GM18951 (cell line): ENCODE measurements at regions not wholly inside any gene's neighbourhood (a gene's known extent, or its start where the extent isn't known, plus 50 kb on each side); places are given as distances from the start of the nearest gene placed in this dataset.

Experiments
- POLR2A ChIP-seq: IDR thresholded peaks from 4 replicates; pipeline ENCODE4 v1.6.1; 2011; ENCODE audit warnings: mild to moderate bottlenecking; ENCODE audit not compliant: insufficient read length, insufficient read depth; ENCODE audit errors: extremely low read depth
- in situ Hi-C: fragments of 300-500 bp; cut with MboI; formaldehyde crosslinking; loops from one replicate; pipeline ENCODE4 v1.12.0; 2022; ENCODE audit warnings: low sequenced_read_pairs, mixed read lengths, inconsistent platforms; ENCODE audit not compliant: unreplicated experiment

DNA sequence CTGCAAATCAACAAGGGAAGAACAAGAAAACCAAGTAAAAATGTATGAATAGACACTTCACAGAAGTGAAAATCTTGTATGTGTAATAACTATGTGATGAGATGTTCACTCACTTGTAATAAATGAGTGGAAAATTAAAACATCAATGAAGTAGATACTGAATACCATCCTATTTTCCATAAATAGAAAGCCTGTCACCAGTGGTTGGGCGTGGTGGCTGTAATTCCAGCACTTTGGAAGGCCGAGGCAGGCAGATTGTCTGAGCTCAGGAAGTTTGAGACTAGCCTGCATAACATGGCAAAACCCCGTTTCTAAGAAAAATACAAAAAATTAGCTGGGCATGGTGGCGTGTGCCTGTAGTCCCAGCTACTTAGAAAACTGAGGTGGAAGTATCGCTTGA is 53.5 kb upstream of the SOD3 start:
- TF ChIP-seq POLR2A = no peak
- in situ Hi-C loops = no loop called here

DNA sequence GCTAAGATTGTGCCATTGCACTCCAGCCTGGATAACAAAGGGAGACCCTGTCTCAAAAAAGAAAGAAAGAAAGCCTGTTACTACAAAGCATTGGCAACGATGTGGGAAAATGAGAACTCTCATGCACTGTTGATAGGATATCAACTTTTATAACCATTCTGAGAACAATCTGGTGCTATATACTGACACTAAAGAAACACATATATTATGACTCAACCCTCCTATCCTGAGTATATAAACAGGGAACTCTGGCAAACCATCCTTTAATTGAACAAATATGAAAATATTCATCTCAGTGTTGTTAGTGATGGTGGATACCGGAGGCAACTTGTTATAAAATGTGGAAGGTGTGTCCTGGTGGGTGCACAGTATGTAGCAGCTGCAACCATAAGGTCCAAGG is 53.0 kb upstream of the SOD3 start:
- TF ChIP-seq POLR2A = no peak
- in situ Hi-C loops = no loop called here

DNA sequence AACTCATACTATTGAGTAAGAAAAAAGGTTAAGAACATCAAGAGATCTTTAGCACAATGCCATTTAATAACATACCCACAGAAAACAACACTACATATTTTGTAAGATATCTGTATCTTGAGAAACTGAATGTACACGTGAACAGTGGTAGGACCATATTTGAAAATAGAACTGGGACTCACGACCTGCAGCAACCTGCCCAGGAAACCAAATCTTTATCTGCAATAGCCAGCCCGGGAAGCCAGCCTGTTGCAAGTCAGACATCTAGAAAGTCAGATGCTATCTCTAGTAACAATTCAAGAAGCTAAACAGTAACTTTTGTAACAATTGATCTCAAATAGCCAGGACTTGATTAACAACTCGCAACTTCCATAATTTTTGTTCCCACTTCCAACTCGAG is 52.6 kb upstream of the SOD3 start:
- in situ Hi-C loops = no loop called here
- TF ChIP-seq POLR2A = no peak

DNA sequence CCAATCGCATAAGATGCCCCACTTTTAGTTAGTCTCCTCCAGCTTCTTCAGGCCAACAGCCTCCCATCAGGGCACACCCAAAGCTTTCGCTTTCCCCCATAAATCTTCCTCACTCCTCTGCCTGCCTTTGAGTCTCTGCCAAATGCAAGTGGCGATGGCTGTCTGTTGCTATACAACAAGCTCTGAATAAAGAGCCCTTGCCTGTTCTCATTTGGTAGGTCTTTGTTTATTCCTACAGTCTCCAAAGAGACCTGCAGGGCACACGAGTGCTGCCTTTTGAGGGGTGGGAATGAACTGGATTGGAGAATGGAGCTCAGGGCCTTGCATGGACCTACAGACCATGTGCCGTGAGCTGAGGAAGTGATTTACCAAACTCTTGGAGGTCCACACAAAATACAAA is 52.2 kb upstream of the SOD3 start:
- TF ChIP-seq POLR2A = no peak
- in situ Hi-C loops = no loop called here

DNA sequence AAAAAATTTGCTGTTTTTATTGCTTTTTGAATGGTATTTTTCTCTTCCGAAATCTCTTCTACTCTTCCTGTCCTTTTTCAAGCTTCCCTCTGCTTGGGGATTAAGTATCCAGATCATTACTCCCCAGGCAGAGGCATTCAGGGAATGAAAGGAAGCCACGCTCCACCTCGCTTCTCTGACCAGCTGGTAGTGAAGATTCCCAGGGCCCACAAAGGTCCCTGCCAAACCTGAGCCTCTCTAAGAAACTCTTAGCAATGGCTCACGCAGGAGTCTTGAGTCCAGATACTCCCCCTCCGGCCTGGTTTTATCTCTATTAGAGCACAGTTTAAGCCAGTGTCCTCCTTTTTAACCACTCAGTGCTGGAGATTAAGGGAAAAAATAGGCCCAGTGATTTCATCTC is 51.4 kb upstream of the SOD3 start:
- in situ Hi-C loops = no loop called here
- TF ChIP-seq POLR2A = no peak

DNA sequence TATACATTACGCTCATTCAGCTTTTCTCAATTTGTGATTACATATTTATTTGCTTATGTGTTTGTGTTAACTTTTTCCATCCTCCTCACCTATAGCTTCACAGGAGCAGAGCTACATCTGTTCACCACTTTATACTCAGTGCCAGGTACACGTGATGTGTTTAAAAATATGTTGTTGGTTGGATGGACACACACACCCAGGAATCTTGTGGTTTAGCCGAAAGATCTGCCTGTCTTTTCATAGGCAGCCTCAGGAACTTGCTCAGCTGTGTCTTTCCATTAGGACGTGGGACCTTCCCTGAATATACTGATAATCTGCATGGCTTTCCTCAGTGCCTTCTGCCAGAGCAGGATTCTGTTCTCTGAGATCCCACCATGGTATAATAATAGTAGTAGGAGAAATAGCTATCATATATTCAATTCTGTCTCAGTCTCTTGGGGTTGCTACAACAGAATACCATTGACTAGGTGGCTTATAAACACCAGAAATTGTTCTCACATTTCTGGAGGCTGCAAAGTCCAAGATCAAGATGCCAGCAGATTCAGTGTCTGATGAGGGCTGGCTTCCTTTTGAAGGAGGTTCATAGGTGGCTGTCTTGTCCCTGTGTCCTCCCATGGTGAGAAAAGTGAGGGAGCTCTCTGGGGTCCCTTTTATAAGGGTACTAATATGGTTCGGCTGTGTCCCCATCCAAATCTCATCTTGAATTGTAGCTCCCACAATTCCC is 50.0 kb upstream of the SOD3 start:
- in situ Hi-C loops = no loop called here
- TF ChIP-seq POLR2A = no peak
